H1 (cell line): ENCODE measurements at regions not wholly inside any gene's neighbourhood (a gene's known extent, or its start where the extent isn't known, plus 50 kb on each side); places are given as distances from the start of the nearest gene placed in this dataset.

Experiments
- CTCF ChIA-PET: fragments of 300-600 bp; sonication (Branson Sonifier 250); formaldehyde crosslinking; loops from one replicate; lab custom pipeline; 2021; ENCODE audit not compliant: partially characterized antibody; lab: Charles Lee
- POLR2A ChIA-PET: fragments of 300-600 bp; sonication (Branson Sonifier 250); formaldehyde crosslinking; loops from one replicate; lab custom pipeline; 2021; ENCODE audit warnings: inconsistent platforms; ENCODE audit not compliant: partially characterized antibody; lab: Charles Lee
- DNase-seq, 2 experiments: peaks; one replicate each; pipeline versions ENCODE4 v3.0.0 to v3.0.0-alpha.2; 2010 to 2022; ENCODE audit warnings: low spot score in 2 of 2, low read depth in 1 of 2, mixed read lengths in 1 of 2
- FAIRE-seq: peaks from 2 replicates; lab custom pipeline; 2011; peaks lifted over from hg19 to GRCh38; lab: Jason Lieb, UNC
- H2AFZ ChIP-seq: 2 replicates; pipeline ENCODE4 v1.8.1; 2012; ENCODE audit warnings: low read length, inconsistent platforms
- H2AK5ac ChIP-seq: 2 replicates; pipeline ENCODE4 v1.6.1; 2013; ENCODE audit warnings: low read depth, low read length
- H2BK120ac ChIP-seq: replicated peaks from 2 replicates; pipeline ENCODE3; 2013; ENCODE audit warnings: low read depth, low read length, inconsistent platforms
- H2BK12ac ChIP-seq: 2 replicates; pipeline ENCODE4 v1.6.1; 2013; ENCODE audit warnings: low read depth, low read length
- H2BK15ac ChIP-seq: 2 replicates; pipeline ENCODE4 v1.6.1; 2013; ENCODE audit warnings: low read length
- H2BK20ac ChIP-seq: 2 replicates; pipeline ENCODE4 v1.6.1; 2013; ENCODE audit warnings: low read length
- H2BK5ac ChIP-seq: 2 replicates; pipeline ENCODE4 v1.6.1; 2013; ENCODE audit warnings: low read depth, low read length
- H3K14ac ChIP-seq: 2 replicates; pipeline ENCODE4 v1.6.1; 2013; ENCODE audit warnings: inconsistent platforms; ENCODE audit not compliant: insufficient read length
- H3K18ac ChIP-seq: 2 replicates; pipeline ENCODE4 v1.6.1; 2013; ENCODE audit warnings: low read length; ENCODE audit errors: extremely low read depth
- H3K23ac ChIP-seq: 2 replicates; pipeline ENCODE4 v1.6.1; 2013; ENCODE audit warnings: inconsistent platforms; ENCODE audit not compliant: insufficient read length
- H3K23me2 ChIP-seq: 2 replicates; pipeline ENCODE4 v1.6.1; 2013; ENCODE audit warnings: low read depth, low read length
- H3K27ac ChIP-seq: 2 replicates; pipeline ENCODE4 v1.6.1; 2011; ENCODE audit warnings: low read depth, low read length, inconsistent platforms
- H3K27me3 ChIP-seq, 4 experiments: replicated peaks in 1 of 4; 1 replicate in 1 of 4; 2 replicates in 3 of 4; pipeline versions ENCODE4 v1.6.1 to v1.8.1; 2011 to 2013; ENCODE audit warnings: low read length in 3 of 4, mild to moderate bottlenecking in 3 of 4, inconsistent platforms in 2 of 4, mixed read lengths in 2 of 4, moderate library complexity in 1 of 4; ENCODE audit not compliant: control insufficient read depth in 3 of 4, insufficient read depth in 3 of 4; ENCODE audit errors: extremely low read depth in 1 of 4
- H3K36me3 ChIP-seq, 4 experiments: 2 replicates each; pipeline versions ENCODE4 v1.6.1 to v1.8.1; 2011 to 2013; ENCODE audit warnings: mild to moderate bottlenecking in 4 of 4, low read length in 3 of 4, moderate library complexity in 2 of 4, control low read depth in 1 of 4, inconsistent platforms in 1 of 4; ENCODE audit not compliant: insufficient read depth in 4 of 4, control insufficient read depth in 2 of 4
- H3K4ac ChIP-seq: replicated peaks from 2 replicates; pipeline ENCODE3; 2013; ENCODE audit warnings: low read length, low read depth, mixed read lengths, inconsistent platforms; ENCODE audit not compliant: insufficient read length
- H3K4me1 ChIP-seq, 4 experiments: replicated peaks in 1 of 4; 1 replicate in 1 of 4; 2 replicates in 3 of 4; pipeline versions ENCODE4 v1.6.1 to v1.8.1; 2011 to 2013; ENCODE audit warnings: low read length in 3 of 4, inconsistent platforms in 2 of 4, mixed read lengths in 1 of 4; ENCODE audit not compliant: insufficient read depth in 4 of 4, control insufficient read depth in 3 of 4
- H3K4me2 ChIP-seq, 2 experiments: 2 replicates each; pipeline versions ENCODE4 v1.6.1 to v1.8.1; 2011 to 2013; ENCODE audit warnings: low read depth in 2 of 2, low read length in 2 of 2, control low read depth in 1 of 2, inconsistent platforms in 1 of 2, mild to moderate bottlenecking in 1 of 2; ENCODE audit not compliant: insufficient read depth in 1 of 2
- H3K4me3 ChIP-seq, 4 experiments: fragments of 200-600, 300-600 bp in 1 of 4; sonication (generic), shearing (Covaris generic), sonication (Bioruptor Twin) in 1 of 4; 2 replicates each; pipeline versions ENCODE4 v1.5.1 to v1.8.1; 2011 to 2016; ENCODE audit warnings: low read length in 4 of 4, low read depth in 3 of 4, control low read depth in 2 of 4, inconsistent platforms in 2 of 4, mild to moderate bottlenecking in 2 of 4, mixed read lengths in 1 of 4, moderate library complexity in 1 of 4; ENCODE audit not compliant: insufficient read depth in 2 of 4; ENCODE audit errors: extremely low read depth in 1 of 4
- H3K56ac ChIP-seq: replicated peaks from 2 replicates; pipeline ENCODE3; 2013; ENCODE audit warnings: low read depth, mild to moderate bottlenecking, mixed read lengths, low read length, inconsistent platforms; ENCODE audit not compliant: insufficient read length
- H3K79me1 ChIP-seq: 2 replicates; pipeline ENCODE4 v1.6.1; 2013; ENCODE audit warnings: low read depth, low read length, control low read depth
- H3K79me2 ChIP-seq, 2 experiments: 2 replicates each; pipeline versions ENCODE4 v1.6.1 to v1.8.1; 2012 to 2013; ENCODE audit warnings: low read length in 2 of 2, mild to moderate bottlenecking in 2 of 2, inconsistent platforms in 1 of 2; ENCODE audit not compliant: insufficient read depth in 2 of 2, control insufficient read depth in 1 of 2
- H3K9ac ChIP-seq, 4 experiments: replicated peaks in 1 of 4; 1 replicate in 1 of 4; 2 replicates in 3 of 4; pipeline versions ENCODE4 v1.6.1 to v1.8.1; 2011 to 2013; ENCODE audit warnings: low read depth in 3 of 4, low read length in 3 of 4, control low read depth in 2 of 4, mild to moderate bottlenecking in 2 of 4, moderate library complexity in 2 of 4, inconsistent platforms in 1 of 4; ENCODE audit errors: extremely low read depth in 1 of 4
- H3K9me3 ChIP-seq, 2 experiments: 2 replicates each; pipeline versions ENCODE4 v1.6.1 to v1.8.1; 2012 to 2013; ENCODE audit warnings: mild to moderate bottlenecking in 2 of 2, moderate library complexity in 2 of 2, control low read depth in 1 of 2, inconsistent platforms in 1 of 2, low read depth in 1 of 2, low read length in 1 of 2, mixed read lengths in 1 of 2; ENCODE audit not compliant: insufficient read depth in 2 of 2
- H4K20me1 ChIP-seq, 2 experiments: replicated peaks in 1 of 2; 2 replicates each; pipeline versions ENCODE3 to v1.8.1; 2011 to 2013; ENCODE audit warnings: inconsistent platforms in 2 of 2, low read length in 2 of 2, mild to moderate bottlenecking in 1 of 2; ENCODE audit not compliant: insufficient read depth in 2 of 2, control insufficient read depth in 1 of 2
- H4K5ac ChIP-seq: 2 replicates; pipeline ENCODE4 v1.6.1; 2013; ENCODE audit warnings: low read length, low read depth, mixed read lengths, inconsistent platforms; ENCODE audit not compliant: insufficient read length
- H4K8ac ChIP-seq: 2 replicates; pipeline ENCODE4 v1.8.0; 2013; ENCODE audit warnings: mild to moderate bottlenecking, moderate library complexity, low read length, inconsistent platforms; ENCODE audit not compliant: insufficient read depth; ENCODE audit errors: extremely low read depth
- H4K91ac ChIP-seq: replicated peaks from 2 replicates; pipeline ENCODE3; 2013; ENCODE audit warnings: low read length, mixed read lengths, inconsistent platforms; ENCODE audit not compliant: insufficient read length
- BRCA1 ChIP-seq: IDR thresholded peaks from 2 replicates; pipeline ENCODE4 v1.6.1; 2012; ENCODE audit warnings: low read depth, low read length, improper control_type of control experiment
- CBX5 ChIP-seq: fragments of 300-800, 300-1000 bp; sonication (generic); IDR thresholded peaks from 2 replicates; pipeline ENCODE4 v1.7.1; 2016; ENCODE audit warnings: antibody characterized with exemption, low read length, low read depth
- CHD1 ChIP-seq: IDR thresholded peaks from 2 replicates; pipeline ENCODE4 v1.6.1; 2012; ENCODE audit warnings: low read depth, low read length, improper control_type of control experiment
- CTCF ChIP-seq, 3 experiments: IDR thresholded peaks; 1 replicate in 2 of 3; 2 replicates in 1 of 3; pipeline versions ENCODE4 v1.5.1 to v1.6.1; 2011; ENCODE audit warnings: low read length in 3 of 3, mild to moderate bottlenecking in 3 of 3, inconsistent platforms in 2 of 3, low read depth in 1 of 3, moderate library complexity in 1 of 3; ENCODE audit not compliant: insufficient read depth in 1 of 3; ENCODE audit errors: control extremely low read depth in 1 of 3
- EP300 ChIP-seq, 2 experiments: IDR thresholded peaks; 1 replicate in 1 of 2; 2 replicates in 1 of 2; pipeline ENCODE4 v1.6.1; 2011 to 2012; ENCODE audit warnings: low read depth in 2 of 2, low read length in 2 of 2, mild to moderate bottlenecking in 2 of 2, borderline replicate concordance in 1 of 2, inconsistent platforms in 1 of 2, moderate library complexity in 1 of 2
- GTF2F1 ChIP-seq: IDR thresholded peaks from 2 replicates; pipeline ENCODE4 v1.6.1; 2012; ENCODE audit warnings: low read depth, low read length, improper control_type of control experiment, borderline replicate concordance
- JUN ChIP-seq: IDR thresholded peaks from 2 replicates; pipeline ENCODE4 v1.6.1; 2011; ENCODE audit warnings: low read depth, mild to moderate bottlenecking, improper control_type of control experiment, low read length
- MAFK ChIP-seq: IDR thresholded peaks from 2 replicates; pipeline ENCODE4 v1.6.1; 2012; ENCODE audit warnings: low read depth, mild to moderate bottlenecking, improper control_type of control experiment, low read length
- PHF8 ChIP-seq: fragments of 200-600 bp; sonication (generic); conservative IDR thresholded peaks from 2 replicates; pipeline ENCODE4 v1.7.1; 2012; ENCODE audit warnings: low read depth, mild to moderate bottlenecking, inconsistent platforms, low read length, moderate library complexity
- SRF ChIP-seq: IDR thresholded peaks from 2 replicates; pipeline ENCODE4 v1.6.1; 2011; ENCODE audit warnings: mild to moderate bottlenecking, low read depth, low read length, moderate library complexity
- USF2 ChIP-seq: IDR thresholded peaks from 2 replicates; pipeline ENCODE4 v1.6.1; 2011; ENCODE audit warnings: low read length, improper control_type of control experiment
- WGBS, 2 experiments: shearing (Covaris generic) in 1 of 2; methylation state at CpG; one replicate each; pipeline versions ENCODE4 v1.1.6 to v1.1.7; 2013 to 2015; ENCODE audit warnings: low lambda C conversion rate in 2 of 2, mixed read lengths in 2 of 2, inconsistent platforms in 1 of 2, low coverage in 1 of 2, missing lambda C conversion rate in 1 of 2; ENCODE audit not compliant: insufficient replicate concordance in 2 of 2, insufficient coverage in 1 of 2, insufficient read length in 1 of 2; ENCODE audit errors: extremely low coverage in 1 of 2, missing lambda C conversion rate in 1 of 2; 5-methylcytosine and 5-hydroxymethylcytosine counted together

- Histone ChIP-seq H2BK12ac (no peak overlapping the region), H4K20me1 (no peaks in the 10 kb centered on the region), H3K27ac (no peak overlapping the region), H3K14ac (no peak overlapping the region), H2AFZ (no peak overlapping the region), H2BK120ac (no peak overlapping the region), H2BK20ac (no peak overlapping the region), H4K5ac (no peak overlapping the region), H2BK5ac (no peak overlapping the region), H3K23me2 (no peaks in the 10 kb centered on the region; the same call in 1 of the 2 replicates), H3K23ac (no peak overlapping the region), H4K8ac (no peak overlapping the region), H3K4me1 (no peaks in the 10 kb centered on the region), H3K4me2 (no peak overlapping the region), H4K91ac (no peak overlapping the region), H3K79me1 (no peaks in the 10 kb centered on the region), H3K4ac (no peak overlapping the region), H2BK15ac (no peak overlapping the region), H3K36me3 (no peaks in the 10 kb centered on the region), H3K9me3 (peaks cover 0 to 3% of the 10 kb centered on the region in 2 experiments; a peak in 1 of 4 replicates), H2AK5ac (no peak overlapping the region), H3K18ac (no peak overlapping the region), H3K27me3 (no peaks in the 10 kb centered on the region), H3K56ac (no peak overlapping the region), H3K9ac (no peak overlapping the region), H3K79me2 (no peaks in the 10 kb centered on the region), H3K4me3 (no peak overlapping the region)
- CTCF ChIA-PET = no interaction called here
- 93% methylated on average over 7 of the region's 7 CpGs; no CpG with 5 or more reads in 1 of the 2 experiments for WGBS, 2 experiments
- DNase-seq (no peak), FAIRE-seq (no peak)
- POLR2A ChIA-PET = no interaction called here
- TF ChIP-seq USF2 (no peak), CBX5 (no peak), MAFK (no peak), GTF2F1 (no peak), CHD1 (no peak), JUN (no peak), SRF (no peak), EP300 (IDR thresholded peaks at IDR 0.05; ENCODE audit: borderline replicate concordance in 1 of 2, low read depth in 2 of 2, low read length in 2 of 2) (no peak), BRCA1 (no peak), CTCF (IDR thresholded peaks at IDR 0.05; ENCODE audit: control extremely low read depth in 1 of 3, insufficient read depth in 1 of 3, low read depth in 1 of 3, low read length in 3 of 3) (no peak), PHF8 (no peak)
Observed at GRCh38 chr2:9710311-9710710, 79.5 kb upstream of the YWHAQ start.
